ENCODE measurements at regions not wholly inside any gene's neighbourhood (a gene's known extent, or its start where the extent isn't known, plus 50 kb on each side); places are given as distances from the start of the nearest gene placed in this dataset.
"Not testable (repeated sequence)": the region's sequence is repeated elsewhere in the genome, so short reads cannot be mapped to it uniquely, and the experiment has no call there.

DNA sequence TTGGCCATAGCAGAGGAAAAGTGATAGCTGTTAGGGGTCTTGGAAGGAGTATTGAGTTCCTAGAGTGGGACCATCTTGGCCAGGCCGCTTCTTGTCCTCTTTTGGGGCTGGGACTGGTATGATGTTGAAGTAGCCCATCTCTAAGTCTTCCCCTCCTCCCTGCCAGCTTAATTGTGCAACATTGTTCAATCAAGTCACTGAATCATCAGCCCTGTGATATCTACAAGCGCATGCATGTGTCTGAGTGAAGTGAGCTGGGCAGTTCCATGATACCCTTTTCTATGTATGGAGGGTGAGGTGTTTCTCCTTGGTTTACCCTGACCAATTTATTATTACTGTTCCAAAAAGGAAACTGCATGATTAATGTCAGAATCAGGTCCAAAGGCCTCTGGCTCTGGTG lies 112.2 kb downstream of the C9orf152 start:
- no peaks in the 10 kb centered on the region for H3K36me3 Mint-ChIP-seq (ENCODE audit: unreplicated experiment)
- peaks cover 48% of the 10 kb centered on the region for H3K4me1 Mint-ChIP-seq (ENCODE audit: unreplicated experiment)
- no peak overlapping the region for H3K4me3 Mint-ChIP-seq (ENCODE audit: unreplicated experiment)
- no peaks in the 10 kb centered on the region for H3K27me3 Mint-ChIP-seq (ENCODE audit: unreplicated experiment)
- TF ChIP-seq, protein P1, sequence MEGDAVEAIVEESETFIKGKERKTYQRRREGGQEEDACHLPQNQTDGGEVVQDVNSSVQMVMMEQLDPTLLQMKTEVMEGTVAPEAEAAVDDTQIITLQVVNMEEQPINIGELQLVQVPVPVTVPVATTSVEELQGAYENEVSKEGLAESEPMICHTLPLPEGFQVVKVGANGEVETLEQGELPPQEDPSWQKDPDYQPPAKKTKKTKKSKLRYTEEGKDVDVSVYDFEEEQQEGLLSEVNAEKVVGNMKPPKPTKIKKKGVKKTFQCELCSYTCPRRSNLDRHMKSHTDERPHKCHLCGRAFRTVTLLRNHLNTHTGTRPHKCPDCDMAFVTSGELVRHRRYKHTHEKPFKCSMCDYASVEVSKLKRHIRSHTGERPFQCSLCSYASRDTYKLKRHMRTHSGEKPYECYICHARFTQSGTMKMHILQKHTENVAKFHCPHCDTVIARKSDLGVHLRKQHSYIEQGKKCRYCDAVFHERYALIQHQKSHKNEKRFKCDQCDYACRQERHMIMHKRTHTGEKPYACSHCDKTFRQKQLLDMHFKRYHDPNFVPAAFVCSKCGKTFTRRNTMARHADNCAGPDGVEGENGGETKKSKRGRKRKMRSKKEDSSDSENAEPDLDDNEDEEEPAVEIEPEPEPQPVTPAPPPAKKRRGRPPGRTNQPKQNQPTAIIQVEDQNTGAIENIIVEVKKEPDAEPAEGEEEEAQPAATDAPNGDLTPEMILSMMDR (IDR thresholded peaks at IDR 0.05), result no peak
- H3K9me3 Mint-ChIP-seq (ENCODE audit: unreplicated experiment), result no peaks in the 10 kb centered on the region
- peak overlapping the region; percentile 70 for H3K27ac Mint-ChIP-seq (ENCODE audit: unreplicated experiment)
- DNase-seq (ENCODE audit: extremely low spot score, unreplicated experiment), result peak; percentile 15

DNA sequence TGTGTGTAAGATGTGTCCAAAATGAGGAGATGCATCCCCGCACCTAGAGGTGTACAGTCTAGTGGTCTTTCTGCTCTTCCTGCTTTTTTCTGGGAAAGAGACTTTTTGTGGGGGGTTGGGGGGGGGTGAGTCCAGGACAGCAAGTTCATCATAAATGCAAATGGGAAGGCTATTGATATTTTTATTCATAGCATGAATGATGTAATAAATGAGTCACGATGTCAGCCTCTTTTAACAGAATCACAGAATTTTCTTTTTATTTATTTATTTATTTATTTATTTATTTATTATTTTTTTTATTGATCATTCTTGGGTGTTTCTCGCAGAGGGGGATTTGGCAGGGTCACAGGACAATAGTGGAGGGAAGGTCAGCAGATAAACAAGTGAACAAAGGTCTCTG lies 111.3 kb downstream of the C9orf152 start:
- not testable (repeated sequence) for H3K36me3 Mint-ChIP-seq (ENCODE audit: unreplicated experiment); H3K9me3 Mint-ChIP-seq (ENCODE audit: unreplicated experiment); H3K27me3 Mint-ChIP-seq (ENCODE audit: unreplicated experiment); DNase-seq (ENCODE audit: extremely low spot score, unreplicated experiment); H3K4me3 Mint-ChIP-seq (ENCODE audit: unreplicated experiment)
- peaks cover 49% of the 10 kb centered on the region for H3K4me1 Mint-ChIP-seq (ENCODE audit: unreplicated experiment)
- peak overlapping the region; percentile 57 for H3K27ac Mint-ChIP-seq (ENCODE audit: unreplicated experiment)

DNA sequence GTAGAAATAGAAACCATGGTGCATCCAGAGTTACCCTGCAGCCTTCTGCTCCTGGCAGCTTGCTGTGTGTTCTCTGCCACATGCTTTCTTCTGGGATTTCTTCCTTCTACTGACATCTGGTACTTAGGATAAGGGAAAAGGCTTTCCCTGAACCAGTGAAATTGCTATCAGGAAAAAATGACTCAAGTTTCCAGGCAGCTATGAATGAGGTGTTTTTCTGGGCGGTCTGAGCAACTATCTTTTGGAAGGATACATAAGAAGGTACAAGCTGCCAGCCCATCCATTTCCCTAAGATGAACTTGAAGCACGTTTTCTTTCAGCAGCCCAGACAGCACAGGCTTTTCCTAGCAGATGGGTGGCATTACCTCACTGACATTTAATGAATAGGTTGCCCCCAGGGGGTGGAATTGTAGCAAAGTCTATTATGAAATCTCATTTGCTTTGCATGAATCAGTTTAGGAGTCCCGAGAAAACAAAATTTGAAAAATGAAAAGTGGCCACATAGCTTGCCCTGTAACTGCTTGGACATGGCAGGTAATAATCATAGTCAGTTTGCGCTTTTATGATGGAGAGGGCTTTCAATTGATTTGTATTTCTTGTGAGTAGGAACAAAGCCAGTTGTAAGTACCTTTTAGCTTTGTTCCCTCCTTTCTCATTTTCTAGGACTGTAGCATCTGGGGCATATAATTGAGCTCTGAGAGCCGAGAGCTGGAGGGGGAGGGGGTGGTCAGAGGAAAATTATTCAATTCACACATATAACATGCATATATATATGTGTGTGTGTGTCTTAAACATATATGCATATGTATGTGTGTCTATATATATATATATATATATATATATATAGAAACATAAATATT lies 108.5 kb downstream of the C9orf152 start:
- DNase-seq (ENCODE audit: extremely low spot score, unreplicated experiment), result no peak
- TF ChIP-seq, protein P1 (IDR thresholded peaks at IDR 0.05), result no peak
- no peak overlapping the region for H3K4me3 Mint-ChIP-seq (ENCODE audit: unreplicated experiment)

DNA sequence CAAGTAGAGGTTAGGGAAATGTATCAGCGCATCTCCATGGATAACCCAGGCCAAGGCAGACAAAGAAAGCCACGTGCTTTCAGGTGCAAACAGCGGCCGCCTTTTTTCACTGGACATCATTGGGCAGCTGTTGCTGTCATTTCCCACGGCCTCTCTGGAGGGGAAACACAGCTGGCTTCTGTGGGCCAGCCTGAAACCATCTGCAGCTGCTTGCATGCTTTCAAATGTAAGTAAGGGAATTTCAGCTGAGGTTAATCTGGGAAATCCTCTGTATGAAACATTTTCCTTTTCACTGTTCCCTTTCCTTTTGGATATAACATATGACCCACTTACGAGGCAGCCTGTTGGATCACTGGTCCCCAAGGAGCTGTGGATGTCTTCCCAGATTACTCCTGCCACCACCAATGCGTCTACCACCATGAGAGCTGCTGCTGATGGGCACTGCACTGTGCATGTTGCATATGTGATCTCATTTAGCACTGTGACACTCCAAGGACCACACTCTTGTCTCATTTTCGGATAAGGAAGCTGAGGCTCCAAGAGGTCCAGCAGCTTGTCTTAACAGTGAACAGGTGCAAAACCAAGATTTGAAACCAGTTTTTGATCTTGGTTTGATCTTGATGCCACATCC lies 106.3 kb downstream of the C9orf152 start:
- TF ChIP-seq, protein P1 (IDR thresholded peaks at IDR 0.05), result no peak
- no peaks in the 10 kb centered on the region for H3K27me3 Mint-ChIP-seq (ENCODE audit: unreplicated experiment)
- H3K9me3 Mint-ChIP-seq (ENCODE audit: unreplicated experiment), result no peaks in the 10 kb centered on the region
- no peak overlapping the region for H3K4me3 Mint-ChIP-seq (ENCODE audit: unreplicated experiment)
- no peak for DNase-seq (ENCODE audit: extremely low spot score, unreplicated experiment)
- H3K27ac Mint-ChIP-seq (ENCODE audit: unreplicated experiment), result peak overlapping the region; percentile 38
- peaks cover 62% of the 10 kb centered on the region for H3K4me1 Mint-ChIP-seq (ENCODE audit: unreplicated experiment)
- peaks cover 1% of the 10 kb centered on the region for H3K36me3 Mint-ChIP-seq (ENCODE audit: unreplicated experiment)

More for the DNA sequence above, 108.5 kb downstream of the C9orf152 start:
- Mint-ChIP-seq H3K27me3 (ENCODE audit: unreplicated experiment) (no peaks in the 10 kb centered on the region), H3K9me3 (ENCODE audit: unreplicated experiment) (no peaks in the 10 kb centered on the region), H3K36me3 (ENCODE audit: unreplicated experiment) (peaks cover 1% of the 10 kb centered on the region), H3K27ac (ENCODE audit: unreplicated experiment) (peak overlapping the region; percentile 83), H3K4me1 (ENCODE audit: unreplicated experiment) (peaks cover 63% of the 10 kb centered on the region)

DNA sequence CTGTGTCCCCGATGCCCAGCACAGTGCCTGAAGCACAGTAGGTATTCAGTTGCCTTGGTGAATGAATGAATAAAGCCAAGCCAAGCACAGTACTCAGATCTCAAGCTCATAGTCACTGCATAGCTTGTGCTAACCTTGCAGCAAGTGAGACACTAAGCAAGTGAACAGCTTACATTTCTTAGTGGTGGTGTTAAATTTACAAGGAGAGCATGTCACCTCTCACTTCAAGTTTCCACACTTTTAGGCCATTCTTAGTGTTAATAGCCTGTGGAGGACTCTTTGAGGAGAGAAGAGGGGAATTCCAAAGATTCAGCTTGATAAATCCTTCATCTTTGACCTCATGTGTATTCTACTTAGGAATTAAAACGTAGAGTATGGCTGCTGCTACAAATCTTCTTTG lies 104.7 kb downstream of the C9orf152 start:
- Mint-ChIP-seq H3K4me3 (ENCODE audit: unreplicated experiment) (no peak overlapping the region), H3K4me1 (ENCODE audit: unreplicated experiment) (peaks cover 62% of the 10 kb centered on the region), H3K27me3 (ENCODE audit: unreplicated experiment) (no peaks in the 10 kb centered on the region), H3K9me3 (ENCODE audit: unreplicated experiment) (no peaks in the 10 kb centered on the region), H3K36me3 (ENCODE audit: unreplicated experiment) (peaks cover 1% of the 10 kb centered on the region), H3K27ac (ENCODE audit: unreplicated experiment) (peak overlapping the region; percentile 86)
- TF ChIP-seq, protein P1 (IDR thresholded peaks at IDR 0.05), result no peak
- no peak for DNase-seq (ENCODE audit: extremely low spot score, unreplicated experiment)

Measured in osteocyte (in vitro differentiated cells).